ENCODE measurements at regions not wholly inside any gene's neighbourhood (a gene's known extent, or its start where the extent isn't known, plus 50 kb on each side); places are given as distances from the start of the nearest gene placed in this dataset.

GRCh38 chr9:129235931-129236331, 57.9 kb upstream of the IER5L start:
- TF ChIP-seq YY1 (IDR thresholded peaks at IDR 0.05; ENCODE audit: insufficient read depth, insufficient read length) = no peak
- TF ChIP-seq SUZ12 (IDR thresholded peaks at IDR 0.05; ENCODE audit: extremely low read depth, insufficient read depth, insufficient read length) = no peak
- TF ChIP-seq ZNF274 (IDR thresholded peaks at IDR 0.05; ENCODE audit: low read depth, low read length) = no peak
